Breast epithelium (tissue), 4 donors: ENCODE measurements at regions not wholly inside any gene's neighbourhood (a gene's known extent, or its start where the extent isn't known, plus 50 kb on each side); places are given as distances from the start of the nearest gene placed in this dataset.
"Not testable (repeated sequence)": the region's sequence is repeated elsewhere in the genome, so short reads cannot be mapped to it uniquely, and the experiment has no call there.

Experiments
- DNase-seq, 2 donors: peaks; one replicate each; pipeline ENCODE4 v3.0.0-alpha.2; 2019; ENCODE audit warnings: low spot score in 2 of 2
- H3K27ac ChIP-seq, 2 donors: fragments of 200-600 bp; sonication (generic) in 1 of 2; one replicate each; pipeline ENCODE4 v1.5.1; 2016 to 2019; ENCODE audit warnings: mild to moderate bottlenecking in 1 of 2
- H3K27me3 ChIP-seq, 2 donors: fragments of 200-600 bp; sonication (generic) in 1 of 2; one replicate each; pipeline versions ENCODE4 v1.5.1 to v1.6.0; 2017 to 2019; ENCODE audit warnings: control low read depth in 1 of 2, mild to moderate bottlenecking in 1 of 2
- H3K36me3 ChIP-seq: fragments of 200-600 bp; one replicate; pipeline ENCODE4 v1.5.1; 2019
- H3K4me1 ChIP-seq, 2 donors: fragments of 200-600 bp; sonication (generic); one replicate each; pipeline ENCODE4 v1.5.1; 2016 to 2019; ENCODE audit warnings: control low read depth in 1 of 2
- H3K4me3 ChIP-seq, 3 donors: fragments of 200-600 bp; sonication (generic); 1 replicate in 2 of 3; 2 replicates in 1 of 3; pipeline ENCODE4 v1.5.1; 2016 to 2019; ENCODE audit warnings: mild to moderate bottlenecking in 3 of 3, moderate library complexity in 2 of 3
- H3K9me3 ChIP-seq, 2 donors: fragments of 200-600 bp; sonication (generic) in 1 of 2; one replicate each; pipeline ENCODE4 v1.5.1; 2016 to 2019; ENCODE audit warnings: control low read depth in 1 of 2
- CTCF ChIP-seq, 3 donors: fragments of 450-650 bp; IDR thresholded peaks; one replicate each; pipeline ENCODE4 v1.5.1; 2016 to 2017; ENCODE audit warnings: antibody characterized with exemption in 3 of 3, mild to moderate bottlenecking in 3 of 3, moderate library complexity in 3 of 3
- POLR2A ChIP-seq: fragments of 450-650 bp; IDR thresholded peaks from one replicate; pipeline ENCODE4 v1.6.1; 2016; ENCODE audit warnings: antibody characterized with exemption, mild to moderate bottlenecking, moderate library complexity
- POLR2AphosphoS5 ChIP-seq, 3 donors: sonication (generic); formaldehyde crosslinking; IDR thresholded peaks; one replicate each; pipeline ENCODE4 v1.6.1; 2017; ENCODE audit warnings: antibody characterized with exemption in 3 of 3
- intact Hi-C: fragments of 100-400 bp; cut with DNase I; formaldehyde crosslinking; loops from one replicate; pipeline ENCODE4 v1.15.1; 2023; ENCODE audit warnings: low total_unique reads

GRCh38 chr3:135655328-135655727, 310.2 kb upstream of the PPP2R3A start:
- TF ChIP-seq POLR2A = no peak
- no peak for TF ChIP-seq POLR2AphosphoS5 (IDR thresholded peaks at IDR 0.05)
- no peak for TF ChIP-seq CTCF (IDR thresholded peaks at IDR 0.05)
- Histone ChIP-seq H3K4me3 (no peak overlapping the region), H3K27ac (no peak overlapping the region), H3K9me3 (peaks cover 0 to 8% of the 10 kb centered on the region in 2 donors), H3K27me3 (no peaks in the 10 kb centered on the region), H3K4me1 (no peaks in the 10 kb centered on the region), H3K36me3 (no peaks in the 10 kb centered on the region)
- intact Hi-C loops = no loop called here
- DNase-seq = no peak

GRCh38 chr3:135658451-135658850, 307.1 kb upstream of the PPP2R3A start:
- H3K4me1 ChIP-seq, H3K27me3 ChIP-seq, intact Hi-C loops, H3K27ac ChIP-seq, DNase-seq, H3K4me3 ChIP-seq, H3K9me3 ChIP-seq, H3K36me3 ChIP-seq: not testable (repeated sequence)

- Histone ChIP-seq H3K27ac (no peak overlapping the region), H3K36me3 (no peaks in the 10 kb centered on the region), H3K4me3 (no peak overlapping the region), H3K4me1 (no peaks in the 10 kb centered on the region), H3K27me3 (no peaks in the 10 kb centered on the region), H3K9me3 (peaks cover 0 to 22% of the 10 kb centered on the region in 2 donors)
- TF ChIP-seq POLR2AphosphoS5 (IDR thresholded peaks at IDR 0.05) (no peak), POLR2A (no peak), CTCF (IDR thresholded peaks at IDR 0.05) (no peak)
- no peak for DNase-seq
- intact Hi-C loops = no loop called here
Observed at GRCh38 chr3:135667061-135667460, 298.5 kb upstream of the PPP2R3A start.

- DNase-seq = no peak
- no peaks in the 10 kb centered on the region for H3K9me3 ChIP-seq
- no peaks in the 10 kb centered on the region for H3K36me3 ChIP-seq
- intact Hi-C loops = no loop called here
- H3K4me3 ChIP-seq = no peak overlapping the region
- H3K27ac ChIP-seq = no peak overlapping the region
- no peak for TF ChIP-seq POLR2A
- no peak for TF ChIP-seq POLR2AphosphoS5 (IDR thresholded peaks at IDR 0.05)
- no peak for TF ChIP-seq CTCF (IDR thresholded peaks at IDR 0.05)
- no peaks in the 10 kb centered on the region for H3K27me3 ChIP-seq
- no peaks in the 10 kb centered on the region for H3K4me1 ChIP-seq
Observed at GRCh38 chr3:135674508-135674907, 291.0 kb upstream of the PPP2R3A start.

- Histone ChIP-seq H3K36me3 (no peaks in the 10 kb centered on the region), H3K9me3 (peaks cover 0 to 15% of the 10 kb centered on the region in 2 donors), H3K27me3 (no peaks in the 10 kb centered on the region), H3K4me3 (no peak overlapping the region), H3K27ac (no peak overlapping the region), H3K4me1 (no peaks in the 10 kb centered on the region)
- TF ChIP-seq POLR2A (no peak), POLR2AphosphoS5 (IDR thresholded peaks at IDR 0.05) (no peak), CTCF (IDR thresholded peaks at IDR 0.05) (no peak)
- intact Hi-C loops = no loop called here
- DNase-seq = no peak
Observed at GRCh38 chr3:135678386-135678785, 287.1 kb upstream of the PPP2R3A start.

GRCh38 chr3:135688003-135688402, 277.5 kb upstream of the PPP2R3A start:
- no peak for DNase-seq
- Histone ChIP-seq H3K27me3 (no peaks in the 10 kb centered on the region), H3K4me1 (no peaks in the 10 kb centered on the region), H3K9me3 (peaks cover 0 to 7% of the 10 kb centered on the region in 2 donors), H3K36me3 (no peaks in the 10 kb centered on the region), H3K27ac (no peak overlapping the region), H3K4me3 (no peak overlapping the region)
- intact Hi-C loops = no loop called here
- TF ChIP-seq POLR2A (no peak), POLR2AphosphoS5 (IDR thresholded peaks at IDR 0.05) (no peak), CTCF (IDR thresholded peaks at IDR 0.05) (no peak)
